Nephron progenitor cell (in vitro differentiated cells): ENCODE measurements at regions not wholly inside any gene's neighbourhood (a gene's known extent, or its start where the extent isn't known, plus 50 kb on each side); places are given as distances from the start of the nearest gene placed in this dataset.

ENCODE experiments used
- DNase-seq: peaks from one replicate; pipeline ENCODE4 v3.0.0; 2021
- H3K27ac Mint-ChIP-seq: 2 replicates; pipeline ENCODE4 v1.8.0; 2021; ENCODE audit warnings: mild to moderate bottlenecking, moderate library complexity, mixed read lengths
- H3K27me3 Mint-ChIP-seq: 2 replicates; pipeline ENCODE4 v1.8.0; 2021; ENCODE audit warnings: mild to moderate bottlenecking, low read depth, mixed read lengths; ENCODE audit not compliant: poor library complexity
- H3K36me3 Mint-ChIP-seq: 2 replicates; pipeline ENCODE4 v1.8.0; 2021; ENCODE audit warnings: low read depth, mixed read lengths
- H3K4me1 Mint-ChIP-seq: 2 replicates; pipeline ENCODE4 v1.8.0; 2021; ENCODE audit warnings: mixed read lengths
- H3K4me3 Mint-ChIP-seq: 2 replicates; pipeline ENCODE4 v1.8.0; 2021; ENCODE audit warnings: mild to moderate bottlenecking, moderate library complexity, mixed read lengths
- H3K9me3 Mint-ChIP-seq: 2 replicates; pipeline ENCODE4 v1.8.0; 2021; ENCODE audit warnings: mild to moderate bottlenecking, moderate library complexity, mixed read lengths
- CTCF ChIP-seq: fragments of 200-600 bp; sonication (generic); IDR thresholded peaks from 2 replicates; pipeline ENCODE4 v1.5.0; 2021; ENCODE audit warnings: antibody characterized with exemption

DNA sequence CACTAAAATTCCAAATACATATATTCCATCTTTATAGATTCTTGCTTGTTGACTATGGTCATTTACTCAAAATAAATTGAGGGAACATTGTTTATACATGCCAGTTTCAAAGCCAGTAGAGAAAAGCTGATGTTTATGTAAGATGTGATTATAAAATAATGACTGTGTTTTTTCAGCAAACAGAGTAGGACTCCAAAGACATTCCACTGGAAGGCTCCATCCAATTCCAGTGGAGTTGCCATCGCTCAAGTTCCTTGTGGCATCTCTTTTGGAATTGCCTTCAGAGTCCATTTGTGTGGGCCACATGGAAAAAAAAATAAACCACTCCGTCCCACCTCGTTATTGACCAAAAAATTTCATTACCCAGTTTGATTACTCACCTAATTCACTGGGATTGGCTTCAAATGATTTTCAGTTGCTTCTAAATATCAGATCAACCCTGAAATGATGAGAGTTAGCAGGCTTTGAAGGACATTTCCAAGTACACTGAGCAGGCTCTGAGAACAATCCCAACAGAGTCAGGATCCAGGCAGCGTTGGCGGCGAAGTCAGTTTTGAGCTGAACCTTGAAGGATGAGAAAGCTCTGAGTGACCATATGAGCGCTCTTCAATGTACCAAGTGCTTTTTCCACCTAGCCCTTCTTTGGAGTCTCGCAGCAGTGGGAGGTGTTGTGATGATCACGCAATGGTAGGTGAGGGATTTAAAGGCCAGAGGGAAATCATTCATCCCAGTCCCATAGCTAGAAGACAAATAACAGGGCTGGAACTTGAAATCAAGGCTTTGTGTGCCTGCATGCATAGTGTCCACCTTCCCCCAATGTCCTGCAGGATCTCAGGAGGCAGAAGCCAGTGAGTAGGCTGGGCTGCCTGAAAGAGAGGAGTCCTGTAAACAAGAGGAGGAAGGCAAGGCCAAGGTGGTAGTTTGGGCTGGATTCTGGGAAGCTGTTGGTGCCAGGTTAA, 281.7 kb downstream of the CDC5L start:
- DNase-seq: no peak
- peaks cover 34% of the 10 kb centered on the region for H3K27me3 Mint-ChIP-seq
- H3K4me1 Mint-ChIP-seq: peaks cover 53% of the 10 kb centered on the region
- TF ChIP-seq CTCF: no peak
- H3K4me3 Mint-ChIP-seq: no peak overlapping the region
- no peaks in the 10 kb centered on the region for H3K9me3 Mint-ChIP-seq
- H3K36me3 Mint-ChIP-seq: no peaks in the 10 kb centered on the region
- H3K27ac Mint-ChIP-seq: no peak overlapping the region

GRCh38 chr6:44670146-44670545, 282.6 kb downstream of the CDC5L start:
- H3K4me1 Mint-ChIP-seq: peaks cover 44% of the 10 kb centered on the region
- H3K27me3 Mint-ChIP-seq: peaks cover 30% of the 10 kb centered on the region
- DNase-seq: no peak
- H3K36me3 Mint-ChIP-seq: no peaks in the 10 kb centered on the region
- no peaks in the 10 kb centered on the region for H3K9me3 Mint-ChIP-seq
- H3K27ac Mint-ChIP-seq: no peak overlapping the region
- H3K4me3 Mint-ChIP-seq: no peak overlapping the region
- no peak for TF ChIP-seq CTCF

- Mint-ChIP-seq H3K4me1 (peaks cover 32% of the 10 kb centered on the region), H3K9me3 (no peaks in the 10 kb centered on the region), H3K27ac (no peak overlapping the region), H3K27me3 (peaks cover 23% of the 10 kb centered on the region), H3K4me3 (no peak overlapping the region), H3K36me3 (no peaks in the 10 kb centered on the region)
- no peak for TF ChIP-seq CTCF
- no peak for DNase-seq
Measured at GRCh38 chr6:44671333-44671732, 283.8 kb downstream of the CDC5L start.

- Mint-ChIP-seq H3K27ac (no peak overlapping the region), H3K4me1 (peaks cover 25% of the 10 kb centered on the region)
Measured at GRCh38 chr6:44672086-44672485, 284.6 kb downstream of the CDC5L start.

DNA sequence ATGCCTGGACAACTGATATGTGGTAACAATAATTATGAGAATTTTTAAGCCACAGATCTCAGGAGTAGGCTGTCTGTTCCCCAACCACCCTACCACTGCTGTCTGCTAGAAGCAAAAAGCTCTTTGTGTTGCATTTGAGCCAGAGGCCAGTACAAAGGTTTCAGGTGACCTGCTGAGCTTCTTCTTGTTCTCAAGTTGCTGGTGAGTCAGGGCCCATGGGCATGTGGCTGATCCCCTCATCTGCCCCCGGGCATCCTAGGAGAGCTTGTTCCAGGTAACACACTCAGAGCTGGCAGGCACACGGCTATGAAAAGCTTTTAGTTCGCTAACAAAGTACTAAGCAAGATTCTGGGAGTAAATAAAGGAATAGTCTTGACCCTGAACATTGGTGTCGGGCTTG, 285.3 kb downstream of the CDC5L start:
- DNase-seq: no peak
- H3K4me3 Mint-ChIP-seq: no peak overlapping the region
- H3K4me1 Mint-ChIP-seq: peaks cover 17% of the 10 kb centered on the region
- H3K27ac Mint-ChIP-seq: no peak overlapping the region
- no peaks in the 10 kb centered on the region for H3K9me3 Mint-ChIP-seq
- peaks cover 18% of the 10 kb centered on the region for H3K27me3 Mint-ChIP-seq
- no peak for TF ChIP-seq CTCF
- H3K36me3 Mint-ChIP-seq: no peaks in the 10 kb centered on the region

More at GRCh38 chr6:44672086-44672485, 284.6 kb downstream of the CDC5L start:
- H3K27me3 Mint-ChIP-seq: peaks cover 23% of the 10 kb centered on the region
- DNase-seq: no peak
- H3K4me3 Mint-ChIP-seq: no peak overlapping the region
- H3K36me3 Mint-ChIP-seq: no peaks in the 10 kb centered on the region
- TF ChIP-seq CTCF: no peak
- H3K9me3 Mint-ChIP-seq: no peaks in the 10 kb centered on the region
